H9 (cell line): ENCODE measurements at regions not wholly inside any gene's neighbourhood (a gene's known extent, or its start where the extent isn't known, plus 50 kb on each side); places are given as distances from the start of the nearest gene placed in this dataset.

ENCODE experiments used
- DNase-seq: peaks from one replicate; pipeline ENCODE4 v3.0.0-alpha.2; 2017
- H2AFZ ChIP-seq: one replicate; pipeline ENCODE4 v1.6.1; 2013; ENCODE audit warnings: mild to moderate bottlenecking, low read length, control low read depth, moderate library complexity
- H2AK5ac ChIP-seq: 2 replicates; pipeline ENCODE4 v1.6.1; 2013; ENCODE audit warnings: low read length, control low read depth, mixed read lengths; ENCODE audit not compliant: insufficient read length
- H2BK120ac ChIP-seq: one replicate; pipeline ENCODE4 v1.6.1; 2013; ENCODE audit warnings: low read depth, mild to moderate bottlenecking, low read length, control low read depth, inconsistent platforms; ENCODE audit not compliant: poor library complexity, severe bottlenecking
- H2BK12ac ChIP-seq: 2 replicates; pipeline ENCODE4 v1.6.1; 2013; ENCODE audit warnings: low read length, control low read depth, mixed read lengths, low read depth; ENCODE audit not compliant: insufficient read length
- H2BK15ac ChIP-seq: 2 replicates; pipeline ENCODE4 v1.6.1; 2013; ENCODE audit warnings: low read depth, low read length, control low read depth
- H2BK20ac ChIP-seq: one replicate; pipeline ENCODE4 v1.6.1; 2013; ENCODE audit warnings: low read depth, mild to moderate bottlenecking, low read length, control low read depth, inconsistent platforms; ENCODE audit not compliant: poor library complexity, severe bottlenecking
- H2BK5ac ChIP-seq: 2 replicates; pipeline ENCODE4 v1.6.1; 2013; ENCODE audit warnings: low read length, control low read depth, mixed read lengths; ENCODE audit not compliant: insufficient read length
- H3K14ac ChIP-seq: 2 replicates; pipeline ENCODE4 v1.6.1; 2013; ENCODE audit warnings: low read length, control low read depth; ENCODE audit not compliant: insufficient read depth
- H3K18ac ChIP-seq: 2 replicates; pipeline ENCODE4 v1.6.1; 2013; ENCODE audit warnings: low read depth, mild to moderate bottlenecking, mixed read lengths, low read length, control low read depth; ENCODE audit not compliant: insufficient read length
- H3K23ac ChIP-seq: 2 replicates; pipeline ENCODE4 v1.6.1; 2013; ENCODE audit warnings: low read length, control low read depth, mixed read lengths, low read depth; ENCODE audit not compliant: insufficient read length
- H3K23me2 ChIP-seq: 2 replicates; pipeline ENCODE4 v1.6.1; 2013; ENCODE audit warnings: low read depth, mild to moderate bottlenecking, mixed read lengths, low read length, control low read depth; ENCODE audit not compliant: insufficient read length, poor library complexity, severe bottlenecking
- H3K27ac ChIP-seq: 2 replicates; pipeline ENCODE4 v1.5.1; 2013; ENCODE audit warnings: low read length, control low read depth, mixed read lengths, low read depth; ENCODE audit not compliant: insufficient read length
- H3K27me3 ChIP-seq: 2 replicates; pipeline ENCODE4 v1.6.1; 2013; ENCODE audit warnings: low read length, control low read depth, inconsistent platforms; ENCODE audit not compliant: insufficient read depth
- H3K4ac ChIP-seq: 2 replicates; pipeline ENCODE4 v1.6.1; 2013; ENCODE audit warnings: low read depth, mild to moderate bottlenecking, control low read depth, inconsistent platforms, low read length, moderate library complexity
- H3K4me1 ChIP-seq: 2 replicates; pipeline ENCODE4 v1.6.1; 2013; ENCODE audit warnings: low read length, control low read depth, inconsistent platforms; ENCODE audit not compliant: insufficient read depth
- H3K4me2 ChIP-seq: 2 replicates; pipeline ENCODE4 v1.6.1; 2013; ENCODE audit warnings: low read length, control low read depth, mixed read lengths; ENCODE audit not compliant: insufficient read length, insufficient read depth
- H3K56ac ChIP-seq: 2 replicates; pipeline ENCODE4 v1.6.1; 2013; ENCODE audit warnings: low read depth, mild to moderate bottlenecking, mixed read lengths, low read length, control low read depth; ENCODE audit not compliant: insufficient read length
- H3K79me1 ChIP-seq: 2 replicates; pipeline ENCODE4 v1.6.1; 2013; ENCODE audit warnings: low read depth, mild to moderate bottlenecking, moderate library complexity, low read length, control low read depth, inconsistent platforms; ENCODE audit not compliant: insufficient read depth, poor library complexity, severe bottlenecking
- H3K79me2 ChIP-seq: 2 replicates; pipeline ENCODE4 v1.6.1; 2013; ENCODE audit warnings: low read length, control low read depth, inconsistent platforms; ENCODE audit not compliant: insufficient read depth
- H3K9ac ChIP-seq: 2 replicates; pipeline ENCODE4 v1.6.1; 2013; ENCODE audit warnings: low read length, control low read depth, mixed read lengths; ENCODE audit not compliant: insufficient read length; ENCODE audit errors: extremely low read depth
- H3K9me3 ChIP-seq: one replicate; pipeline ENCODE4 v1.6.1; 2013; ENCODE audit warnings: low read depth, low read length, inconsistent platforms; ENCODE audit not compliant: control insufficient read depth
- H3T11ph ChIP-seq: one replicate; pipeline ENCODE4 v1.6.1; 2013; ENCODE audit warnings: mild to moderate bottlenecking, low read length, control low read depth, inconsistent platforms
- H4K20me1 ChIP-seq: one replicate; pipeline ENCODE4 v1.6.1; 2013; ENCODE audit not compliant: control insufficient read depth, insufficient read length, insufficient read depth
- H4K5ac ChIP-seq: 2 replicates; pipeline ENCODE4 v1.6.1; 2013; ENCODE audit warnings: low read depth, mild to moderate bottlenecking, mixed read lengths, low read length, control low read depth; ENCODE audit not compliant: insufficient read length
- H4K8ac ChIP-seq: replicated peaks from 2 replicates; pipeline ENCODE4 v1.6.1; 2013; ENCODE audit warnings: low read length, control low read depth, mixed read lengths, low read depth; ENCODE audit not compliant: insufficient read length
- H4K91ac ChIP-seq: 2 replicates; pipeline ENCODE4 v1.6.1; 2013; ENCODE audit warnings: low read depth, mild to moderate bottlenecking, moderate library complexity, mixed read lengths, low read length, control low read depth; ENCODE audit not compliant: insufficient read length
- H3K27ac Mint-ChIP-seq, 3 experiments: 2 replicates in 2 of 3; 3 replicates in 1 of 3; pipeline ENCODE4 v1.8.0; 2020 to 2021; ENCODE audit warnings: mixed read lengths in 3 of 3, mild to moderate bottlenecking in 1 of 3, moderate library complexity in 1 of 3
- H3K27me3 Mint-ChIP-seq: 2 replicates; pipeline ENCODE4 v1.8.0; 2021; ENCODE audit warnings: low read depth, mild to moderate bottlenecking, moderate library complexity, mixed read lengths
- H3K36me3 Mint-ChIP-seq, 3 experiments: 2 replicates in 2 of 3; 3 replicates in 1 of 3; pipeline ENCODE4 v1.8.0; 2020 to 2021; ENCODE audit warnings: low read depth in 3 of 3, mixed read lengths in 3 of 3; ENCODE audit not compliant: insufficient read depth in 1 of 3
- H3K4me1 Mint-ChIP-seq, 2 experiments: 2 replicates each; pipeline ENCODE4 v1.8.0; 2020; ENCODE audit warnings: mixed read lengths in 2 of 2
- H3K4me3 Mint-ChIP-seq, 2 experiments: 2 replicates in 1 of 2; 3 replicates in 1 of 2; pipeline ENCODE4 v1.8.0; 2020 to 2021; ENCODE audit warnings: mild to moderate bottlenecking in 2 of 2, mixed read lengths in 2 of 2, moderate library complexity in 1 of 2
- H3K9me3 Mint-ChIP-seq, 2 experiments: 2 replicates in 1 of 2; 3 replicates in 1 of 2; pipeline ENCODE4 v1.8.0; 2020; ENCODE audit warnings: mild to moderate bottlenecking in 2 of 2, mixed read lengths in 2 of 2, moderate library complexity in 1 of 2
- CTCF ChIP-seq: fragments of 200-600 bp; sonication (generic); conservative IDR thresholded peaks from 3 replicates; pipeline ENCODE4 v1.8.0; 2021; ENCODE audit warnings: antibody characterized with exemption, mild to moderate bottlenecking
- WGBS: extraction: QIAGEN DNeasy Blood & Tissue Kit; methylation state at CpG from one replicate; pipeline ENCODE4 v1.1.7; 2013; ENCODE audit warnings: missing lambda C conversion rate, low lambda C conversion rate, mixed read lengths; ENCODE audit not compliant: insufficient read length; ENCODE audit errors: extremely low coverage; 5-methylcytosine and 5-hydroxymethylcytosine counted together

DNA sequence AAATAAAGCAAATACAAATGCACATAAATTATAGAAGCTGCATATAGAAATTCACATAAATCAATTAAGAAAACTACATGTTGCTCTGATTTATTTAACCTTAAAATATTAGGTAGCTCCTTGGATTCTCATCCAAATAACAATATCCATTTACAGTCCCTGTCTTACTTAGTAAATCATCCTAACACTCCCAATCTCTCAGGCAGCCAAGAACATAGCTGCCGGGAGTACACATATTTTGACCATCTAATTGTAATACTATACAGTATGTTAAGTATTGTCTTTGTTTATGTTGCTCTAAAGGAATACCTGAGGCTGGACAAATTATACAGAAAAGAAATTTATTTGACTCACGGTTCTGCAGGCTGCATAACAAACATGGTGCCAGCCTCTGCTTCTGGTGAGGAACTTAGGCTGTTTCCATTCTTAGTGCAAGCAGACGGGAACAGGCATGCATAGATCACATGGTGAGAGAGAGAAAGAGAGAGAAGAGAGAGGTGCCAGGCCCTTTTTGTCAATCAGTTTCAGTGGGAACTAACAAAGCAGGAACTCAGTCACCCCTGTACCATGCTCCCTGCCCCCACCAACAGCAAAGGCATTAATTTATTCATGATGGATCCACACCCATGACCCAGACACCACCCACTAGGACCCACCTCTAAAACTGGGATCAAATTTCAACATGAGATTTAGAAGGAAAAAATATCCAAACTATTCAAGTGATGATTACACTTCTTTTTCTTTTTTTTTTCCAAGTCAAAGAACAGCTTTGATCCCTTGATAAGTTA lies 614.8 kb upstream of the TECRL start:
- Histone ChIP-seq H2BK120ac (no peak overlapping the region), H3K79me1 (no peaks in the 10 kb centered on the region), H2BK12ac (no peak overlapping the region), H4K91ac (no peak overlapping the region), H3K23ac (no peak overlapping the region), H4K8ac (no peak overlapping the region), H3K9ac (no peak overlapping the region), H3K56ac (no peak overlapping the region), H3K23me2 (no peaks in the 10 kb centered on the region), H2BK15ac (no peak overlapping the region), H3K9me3 (no peaks in the 10 kb centered on the region), H4K20me1 (no peaks in the 10 kb centered on the region), H3K4ac (no peak overlapping the region), H2BK5ac (no peak overlapping the region), H2BK20ac (no peak overlapping the region), H3K79me2 (no peaks in the 10 kb centered on the region), H3K27ac (no peak overlapping the region), H3K27me3 (no peaks in the 10 kb centered on the region), H3K4me2 (no peak overlapping the region), H3K14ac (no peak overlapping the region), H2AFZ (no peak overlapping the region), H3T11ph (no peak overlapping the region), H3K18ac (no peak overlapping the region), H2AK5ac (no peak overlapping the region), H4K5ac (no peak overlapping the region), H3K4me1 (no peaks in the 10 kb centered on the region)
- Mint-ChIP-seq H3K4me1 (peaks cover 6 to 7% of the 10 kb centered on the region in 2 experiments), H3K36me3 (peaks cover 0 to 13% (median 1%) of the 10 kb centered on the region in 3 experiments; a peak in 6 of 7 replicates), H3K27me3 (no peaks in the 10 kb centered on the region), H3K27ac (peak overlapping the region in 1 of 3 experiments; percentile 1; a peak in 2 of 7 replicates), H3K4me3 (no peak overlapping the region), H3K9me3 (peaks cover 13 to 14% of the 10 kb centered on the region in 2 experiments)
- WGBS, result no CpG with 5 or more reads among the region's 3 CpGs
- TF ChIP-seq CTCF, result no peak
- DNase-seq, result no peak
